ENCODE measurements at regions not wholly inside any gene's neighbourhood (a gene's known extent, or its start where the extent isn't known, plus 50 kb on each side); places are given as distances from the start of the nearest gene placed in this dataset.

- no peak for DNase-seq
Observed at GRCh38 chr16:51759999-51760398, 608.9 kb upstream of the SALL1 start.

GRCh38 chr16:51759329-51759728 lies 608.3 kb upstream of the SALL1 start:
- no peak for DNase-seq

GRCh38 chr16:51757921-51758479 lies 606.9 kb upstream of the SALL1 start:
- no peak for DNase-seq

DNA sequence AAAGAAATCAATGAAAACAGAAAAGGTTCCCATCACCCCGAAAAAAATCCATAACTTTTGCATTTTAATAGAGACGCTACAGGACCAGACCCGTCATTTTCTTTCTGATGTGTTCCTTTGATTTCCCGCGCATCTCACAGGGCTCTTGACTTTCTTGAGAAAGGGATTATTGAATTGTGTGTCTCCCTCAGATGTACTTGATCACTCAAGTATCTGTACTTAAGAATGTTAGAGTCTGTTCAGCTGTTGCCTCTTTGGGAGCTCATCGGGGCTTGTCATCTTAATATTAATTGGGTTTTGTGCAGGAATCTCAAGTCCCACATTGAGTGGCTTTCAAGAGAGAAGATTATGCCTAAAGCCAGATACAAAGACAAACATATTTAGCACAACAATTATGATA lies 606.4 kb upstream of the SALL1 start:
- DNase-seq: no peak

DNA sequence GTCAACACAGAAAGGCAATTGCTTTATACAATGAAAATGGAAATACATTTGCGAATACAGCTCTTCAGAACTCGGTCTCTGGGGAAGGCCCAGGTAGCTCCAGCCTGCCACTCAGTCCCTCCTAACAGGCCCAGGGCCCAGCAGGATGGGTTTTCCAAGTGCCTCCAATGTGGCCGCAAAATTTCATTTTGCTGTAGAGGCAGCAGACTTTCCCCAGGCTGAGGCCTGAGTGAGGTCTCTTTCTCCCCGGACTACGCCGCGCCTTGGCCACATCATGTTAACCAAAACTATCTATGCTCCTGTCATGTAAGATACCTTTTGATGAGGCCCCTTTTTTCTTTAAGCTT lies 606.0 kb upstream of the SALL1 start:
- no peak for DNase-seq

- no peak for DNase-seq
Observed at GRCh38 chr16:51756447-51757123, 605.5 kb upstream of the SALL1 start.

DNA sequence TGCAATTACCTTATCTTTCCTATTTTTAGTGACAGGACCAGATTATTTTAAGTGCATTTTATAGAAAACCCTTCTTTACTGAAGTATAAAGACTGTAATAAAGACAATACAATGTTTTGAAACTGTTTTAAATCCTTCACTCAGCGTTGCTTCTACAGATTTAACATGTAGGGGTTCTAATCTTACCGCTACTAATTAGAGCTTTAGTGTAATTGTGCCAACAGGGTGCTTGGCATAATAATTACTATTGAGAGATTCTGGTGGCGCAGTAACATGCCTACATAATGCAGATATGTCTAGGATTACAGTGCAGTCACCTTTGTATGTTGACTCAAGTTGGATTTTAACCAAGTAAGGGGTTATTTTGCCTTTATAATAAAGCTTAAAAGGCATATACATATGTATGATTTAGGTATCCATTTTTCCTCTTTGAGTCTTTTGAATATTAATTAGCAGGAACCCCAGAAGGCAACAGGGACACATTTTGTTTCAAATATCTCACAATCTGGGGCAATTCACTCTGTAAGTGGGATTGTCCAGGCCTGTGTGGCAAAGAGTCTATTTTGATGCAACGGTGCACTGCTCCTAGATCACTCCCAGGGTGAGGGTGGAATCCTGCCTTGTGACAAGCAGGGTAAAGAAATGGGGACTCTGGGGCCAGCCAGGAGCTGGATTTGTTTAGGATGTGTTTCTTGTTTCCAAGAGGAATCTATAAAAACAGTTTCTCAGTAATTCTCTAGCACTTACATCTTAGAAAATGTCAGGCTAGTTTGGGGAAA lies 604.7 kb upstream of the SALL1 start:
- DNase-seq: no peak

- no peak for DNase-seq
Observed at GRCh38 chr16:51755039-51755501, 604.0 kb upstream of the SALL1 start.

- DNase-seq: no peak
Observed at GRCh38 chr16:51753467-51754127, 602.5 kb upstream of the SALL1 start.

GRCh38 chr16:51752438-51752995 lies 601.4 kb upstream of the SALL1 start:
- DNase-seq: no peak

DNA sequence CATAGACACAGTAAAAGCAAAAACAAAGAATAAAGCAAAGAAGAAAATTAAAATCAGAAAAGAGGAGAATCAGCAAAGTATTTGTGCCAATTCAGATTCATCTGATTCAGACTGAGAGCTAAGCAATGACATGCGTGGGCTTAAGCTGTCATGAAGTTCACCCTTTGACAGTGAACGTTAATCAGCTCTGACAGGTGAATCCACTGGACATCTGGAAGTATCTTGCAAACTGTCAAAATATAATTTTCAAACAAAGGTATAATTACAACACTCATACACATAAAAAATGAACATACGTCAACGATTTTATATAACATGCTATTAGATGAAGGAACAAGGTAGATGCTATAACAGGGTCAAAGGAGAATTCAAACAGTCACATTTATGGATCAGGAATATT lies 596.3 kb upstream of the SALL1 start:
- DNase-seq: no peak

DNA sequence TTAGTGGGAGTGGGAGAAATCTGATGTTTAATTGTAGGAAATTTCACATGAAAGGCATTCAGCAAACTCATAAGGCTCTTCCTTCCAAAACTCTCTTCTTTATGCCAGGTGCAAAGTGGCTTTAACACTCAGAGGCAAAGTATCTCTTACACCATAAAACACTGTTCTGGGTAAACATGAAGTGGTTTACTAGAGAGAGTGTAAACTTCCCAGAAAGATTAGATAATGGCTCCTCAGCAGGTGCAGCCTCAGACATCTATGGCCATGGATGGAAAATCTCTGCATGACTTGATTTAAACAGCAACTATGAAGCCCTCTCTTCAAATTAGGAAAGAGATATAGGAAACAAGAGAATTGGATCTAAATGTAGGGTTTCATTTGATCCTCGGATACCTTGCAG lies 583.1 kb upstream of the SALL1 start:
- DNase-seq: no peak

DNA sequence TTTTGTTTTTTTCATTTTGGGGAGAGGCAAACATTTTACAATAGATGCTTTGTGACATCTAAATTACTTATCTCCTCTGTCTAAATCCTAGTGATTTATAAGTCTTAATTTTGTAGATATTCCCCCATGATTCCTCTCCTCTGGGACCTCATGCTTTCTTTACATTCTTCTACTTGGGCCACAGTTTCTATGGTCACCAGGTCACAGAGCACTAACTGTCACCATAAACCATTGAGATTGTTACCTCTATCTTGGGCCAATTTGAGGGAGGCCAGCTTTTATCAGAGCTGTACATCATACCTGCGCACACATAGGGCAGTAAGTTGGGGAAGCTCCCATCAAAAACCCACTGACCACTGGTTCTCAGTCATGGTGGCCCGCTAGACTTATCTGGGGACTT lies 582.1 kb upstream of the SALL1 start:
- DNase-seq: no peak

- no peak for DNase-seq
Observed at GRCh38 chr16:51731160-51731559, 580.1 kb upstream of the SALL1 start.

- no peak for DNase-seq
Observed at GRCh38 chr16:51723036-51723724, 572.1 kb upstream of the SALL1 start.

- DNase-seq: no peak
Observed at GRCh38 chr16:51722467-51722866, 571.4 kb upstream of the SALL1 start.

- no peak for DNase-seq
Observed at GRCh38 chr16:51719376-51719775, 568.3 kb upstream of the SALL1 start.

GRCh38 chr16:51716195-51716594 lies 565.1 kb upstream of the SALL1 start:
- no peak for DNase-seq

DNA sequence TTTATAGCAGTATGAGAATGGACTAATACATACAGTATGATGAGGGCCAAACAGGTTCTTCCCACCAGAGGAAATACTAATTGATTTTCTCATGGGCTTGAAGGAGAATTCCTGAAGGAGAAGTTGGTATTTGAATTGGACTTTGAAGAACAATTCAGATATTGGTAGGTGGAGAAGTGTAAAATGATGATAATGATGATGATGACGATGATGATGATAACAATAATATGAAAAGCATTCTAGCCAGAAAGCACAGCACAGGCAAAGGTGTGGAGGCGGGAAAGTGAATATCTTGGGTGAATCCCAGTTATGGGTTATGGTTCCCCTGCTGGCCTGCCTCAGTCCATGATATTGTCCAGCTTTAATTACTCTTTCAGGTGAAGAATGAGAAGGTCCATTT lies 562.4 kb upstream of the SALL1 start:
- DNase-seq: no peak

- DNase-seq: no peak
Observed at GRCh38 chr16:51710905-51711563, 560.0 kb upstream of the SALL1 start.

DNA sequence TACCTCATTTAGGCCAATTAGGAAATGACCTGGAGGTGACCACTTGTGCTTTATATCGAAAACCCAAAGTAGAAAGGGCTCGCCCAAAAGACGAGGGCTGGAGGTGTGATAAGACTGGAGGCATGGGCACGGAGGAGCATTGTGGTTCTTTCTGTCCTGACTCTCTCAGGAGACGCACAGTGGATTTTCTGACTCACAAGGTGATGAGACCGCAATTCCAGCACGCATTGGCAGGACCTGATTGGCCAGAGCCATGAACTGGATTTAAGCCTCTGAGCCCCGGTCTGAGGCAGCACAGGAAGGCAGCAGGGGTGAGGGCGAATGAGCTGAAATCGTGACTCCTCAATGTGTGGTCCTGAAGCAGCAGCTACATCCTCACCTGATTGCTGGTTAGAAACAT lies 559.1 kb upstream of the SALL1 start:
- DNase-seq: no peak

DNA sequence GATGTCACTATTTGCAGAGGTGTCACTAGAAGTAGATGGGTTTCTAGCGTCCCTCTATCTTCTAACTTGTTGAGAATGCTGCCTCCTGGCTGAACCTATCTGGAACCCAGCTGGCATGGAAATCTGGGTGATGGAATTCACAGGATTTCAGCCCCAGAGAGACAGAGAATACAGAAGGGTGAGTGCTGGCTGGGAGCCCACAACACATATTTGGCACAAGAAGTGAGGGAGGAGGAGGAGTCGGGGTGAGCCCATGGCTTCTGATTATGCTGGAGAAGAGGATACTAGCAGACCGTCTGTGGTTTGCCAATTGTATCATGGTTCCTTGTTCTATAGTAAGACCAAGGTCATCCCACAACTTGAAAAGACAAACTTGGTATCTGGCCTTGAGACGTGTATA lies 557.8 kb upstream of the SALL1 start:
- DNase-seq: no peak

Measured in activated CD4-positive, alpha-beta T cell treated with anti-CD3 and anti-CD28 coated beads, Interleukin-2, amount 50 U/mL, for 4 hours (primary cell).